T-helper 2 cell (primary cell): ENCODE measurements at regions not wholly inside any gene's neighbourhood (a gene's known extent, or its start where the extent isn't known, plus 50 kb on each side); places are given as distances from the start of the nearest gene placed in this dataset.

Source experiments
- DNase-seq, 5 experiments: peaks; one replicate each; pipeline versions ENCODE4 v3.0.0 to v3.0.0-alpha.2; 2012 to 2022

DNA sequence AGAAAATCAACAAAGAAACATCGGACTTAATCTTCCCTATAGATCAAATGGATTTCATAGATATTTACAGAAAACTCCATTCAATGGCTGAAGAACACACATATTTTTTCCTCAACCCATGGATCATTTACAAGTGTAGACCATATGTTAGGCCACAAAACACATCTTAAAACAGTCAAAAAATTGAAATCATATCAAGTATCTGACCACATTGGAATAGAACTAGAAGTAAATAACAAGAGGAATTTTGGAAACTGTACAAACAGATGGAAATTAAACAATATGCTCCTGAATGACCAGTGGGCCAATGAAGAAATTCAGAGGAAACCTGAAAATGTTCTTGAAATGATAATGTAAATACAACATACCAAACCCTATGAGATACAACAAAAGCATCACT lies 323.1 kb upstream of the GPR149 start:
- no peak for DNase-seq

- DNase-seq, result no peak
Observed at GRCh38 chr3:154749514-154749913, 319.5 kb upstream of the GPR149 start.

DNA sequence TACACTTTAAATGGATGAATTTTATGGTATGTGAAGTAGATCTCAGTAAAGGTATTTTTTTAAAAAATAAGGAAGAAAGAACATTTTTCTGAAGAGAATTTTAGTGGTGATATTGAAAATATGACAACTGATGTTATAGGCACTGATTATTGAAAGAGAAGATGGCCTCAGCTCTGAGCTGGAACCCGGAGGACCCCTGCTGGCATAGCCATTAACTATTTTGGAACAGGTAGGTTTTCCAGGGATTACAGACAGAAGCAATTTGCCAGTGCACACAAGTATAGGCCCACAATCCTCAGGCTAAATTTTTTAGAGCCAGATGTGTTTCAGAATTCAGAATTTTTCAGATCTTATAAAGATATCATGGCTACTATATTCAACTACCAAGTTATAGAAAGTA lies 315.9 kb upstream of the GPR149 start:
- no peak for DNase-seq

DNA sequence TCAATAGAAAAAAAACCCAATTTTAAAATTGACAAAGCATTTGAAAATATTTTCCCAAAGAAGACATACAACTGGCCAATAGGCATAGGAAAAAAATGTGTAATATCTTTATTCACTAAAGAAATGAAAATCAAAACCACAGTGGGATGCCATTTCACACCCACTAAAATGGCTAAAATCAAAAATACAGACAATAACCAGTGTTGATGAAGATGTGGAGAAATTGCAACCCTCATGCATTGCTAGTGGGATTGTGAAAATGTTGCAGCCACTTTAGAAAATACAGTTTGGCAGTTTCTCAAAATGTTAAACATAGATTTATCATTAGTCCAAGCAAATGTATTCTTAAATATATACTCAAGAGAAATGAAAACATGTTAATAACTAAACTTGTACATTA lies 315.1 kb upstream of the GPR149 start:
- no peak for DNase-seq

DNA sequence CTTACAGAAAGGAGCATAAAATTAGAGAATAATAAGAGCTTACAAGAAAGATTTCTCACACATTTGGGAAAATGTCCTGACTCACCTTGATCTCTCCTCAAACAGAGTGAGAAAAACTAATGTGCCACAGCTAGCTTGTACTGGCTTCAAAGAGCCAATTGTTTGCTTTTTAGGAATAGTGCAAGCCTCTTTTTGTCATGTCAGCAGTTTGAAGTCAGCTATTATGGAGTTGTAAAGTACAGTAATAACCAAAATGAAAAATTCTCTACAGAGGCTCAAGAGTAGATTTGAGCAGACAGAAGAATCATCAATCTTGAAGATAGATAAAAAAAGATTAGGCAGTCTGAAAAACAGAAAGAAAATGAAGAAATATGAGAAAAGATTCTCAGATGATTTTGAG lies 313.4 kb upstream of the GPR149 start:
- DNase-seq, result no peak

GRCh38 chr3:154734468-154734867 lies 304.5 kb upstream of the GPR149 start:
- DNase-seq, result no peak

DNA sequence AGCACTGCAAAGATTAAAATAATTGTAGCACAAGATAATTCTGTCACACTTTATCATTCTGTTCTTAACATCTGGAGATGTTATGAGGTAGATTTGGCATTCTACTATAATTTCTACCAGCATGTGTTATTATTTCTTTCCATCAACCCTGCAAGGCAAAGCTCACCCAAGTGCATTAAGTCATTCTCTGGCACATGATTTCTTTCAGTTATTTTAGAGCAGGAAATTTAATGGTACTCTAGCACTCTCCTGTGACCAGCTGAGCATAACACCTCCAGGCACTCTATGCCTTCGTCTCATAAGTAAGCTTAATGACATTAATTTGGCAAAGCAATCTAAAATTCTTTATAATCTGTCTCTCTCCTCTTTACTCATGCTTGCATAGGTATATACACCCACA lies 300.2 kb upstream of the GPR149 start:
- DNase-seq, result no peak

DNA sequence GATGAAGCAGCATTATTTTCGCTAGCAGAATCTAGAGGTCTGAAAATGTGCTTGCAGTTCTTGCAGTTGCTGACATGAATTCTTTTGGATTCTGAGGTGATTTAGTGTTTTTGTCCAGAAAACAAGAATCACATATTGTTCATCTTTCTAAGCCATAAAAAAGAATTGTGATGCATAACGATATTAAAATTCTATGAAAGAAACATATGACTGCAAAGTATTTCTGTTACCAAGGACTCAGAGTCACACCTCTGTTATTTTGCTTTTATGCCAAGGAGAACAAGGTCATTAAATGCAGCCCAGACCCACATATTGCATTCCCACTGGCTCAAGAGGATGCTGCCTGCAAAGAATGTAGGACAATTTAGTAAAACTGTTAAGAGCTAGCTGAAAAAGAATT lies 299.8 kb upstream of the GPR149 start:
- no peak for DNase-seq

DNA sequence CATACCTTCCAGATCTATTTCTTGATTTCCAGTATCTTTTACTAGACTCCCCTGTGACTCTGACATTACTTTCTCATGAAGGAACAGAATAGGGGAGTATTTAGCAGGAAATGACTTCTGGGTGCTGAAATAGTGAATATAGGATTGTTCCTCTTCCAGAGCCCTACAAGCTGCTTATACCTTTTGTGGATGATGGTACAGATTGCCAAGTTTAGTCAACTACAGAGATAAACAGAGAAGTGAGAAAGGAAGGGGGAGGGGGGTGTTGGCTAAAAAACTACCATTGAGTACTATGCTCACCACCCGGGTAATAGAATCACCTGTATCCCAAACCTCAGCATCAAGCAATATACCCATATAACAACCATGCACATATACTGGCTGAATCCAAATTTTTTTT lies 298.3 kb upstream of the GPR149 start:
- DNase-seq, result no peak

DNA sequence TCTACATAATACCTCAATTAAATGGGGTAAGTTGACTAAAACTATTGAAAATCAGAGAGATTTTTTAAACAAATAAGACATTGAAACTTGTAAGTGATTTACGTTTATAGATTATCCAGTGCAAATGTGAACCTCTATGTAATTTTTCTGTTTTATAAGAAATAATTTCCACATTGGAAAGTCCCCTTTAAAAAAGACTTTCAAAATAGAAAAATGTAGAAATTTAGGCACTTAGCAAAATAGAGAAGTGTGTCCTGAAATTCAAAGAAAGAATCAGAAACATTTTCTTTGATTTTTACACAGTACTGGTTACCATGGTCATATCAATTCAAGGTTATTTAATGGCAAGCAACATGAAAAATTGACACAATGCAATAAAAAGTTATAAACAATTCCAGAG lies 290.9 kb upstream of the GPR149 start:
- no peak for DNase-seq

GRCh38 chr3:154718053-154718452 lies 288.1 kb upstream of the GPR149 start:
- no peak for DNase-seq

- no peak for DNase-seq
Observed at GRCh38 chr3:154716170-154716569, 286.2 kb upstream of the GPR149 start.

- DNase-seq, result no peak
Observed at GRCh38 chr3:154708554-154708953, 278.6 kb upstream of the GPR149 start.

DNA sequence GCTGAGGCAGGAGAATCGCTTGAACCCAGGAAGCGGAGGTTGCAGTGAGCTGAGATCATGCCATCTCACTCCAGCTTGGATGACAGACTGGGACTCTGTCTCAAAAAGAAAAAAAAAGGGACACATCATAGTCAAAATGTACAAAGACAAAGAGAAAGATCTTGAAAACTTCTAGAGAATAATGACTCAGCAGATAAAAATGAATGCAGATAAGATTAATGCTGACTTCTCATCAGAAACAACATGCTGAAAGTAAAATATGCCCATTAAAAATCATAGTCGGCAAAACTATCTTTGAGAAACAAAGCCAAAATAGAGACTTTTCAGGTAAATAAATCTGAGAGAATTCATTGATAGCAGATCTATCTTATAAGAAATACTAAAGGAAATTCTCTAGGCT lies 271.1 kb upstream of the GPR149 start:
- DNase-seq, result no peak

DNA sequence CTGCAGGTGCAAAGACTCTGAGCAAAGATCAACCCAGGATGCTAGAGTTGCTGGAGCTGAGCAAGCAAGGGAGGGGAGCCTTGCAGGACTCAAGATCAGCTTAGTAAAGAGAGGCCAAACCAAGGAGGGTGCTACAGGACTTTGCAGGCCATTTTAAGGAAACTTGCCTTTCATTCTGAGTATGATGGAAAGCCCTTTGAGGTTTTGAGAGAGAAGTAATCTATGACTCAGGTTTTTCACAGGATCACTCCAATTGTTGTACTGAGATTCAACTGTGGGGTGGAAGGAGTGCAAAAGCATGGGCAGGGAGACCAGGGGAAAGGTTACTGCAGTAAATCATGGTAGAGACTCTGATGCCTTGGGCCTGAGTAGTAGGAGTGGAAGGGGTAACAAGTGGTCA lies 260.4 kb upstream of the GPR149 start:
- DNase-seq, result no peak

DNA sequence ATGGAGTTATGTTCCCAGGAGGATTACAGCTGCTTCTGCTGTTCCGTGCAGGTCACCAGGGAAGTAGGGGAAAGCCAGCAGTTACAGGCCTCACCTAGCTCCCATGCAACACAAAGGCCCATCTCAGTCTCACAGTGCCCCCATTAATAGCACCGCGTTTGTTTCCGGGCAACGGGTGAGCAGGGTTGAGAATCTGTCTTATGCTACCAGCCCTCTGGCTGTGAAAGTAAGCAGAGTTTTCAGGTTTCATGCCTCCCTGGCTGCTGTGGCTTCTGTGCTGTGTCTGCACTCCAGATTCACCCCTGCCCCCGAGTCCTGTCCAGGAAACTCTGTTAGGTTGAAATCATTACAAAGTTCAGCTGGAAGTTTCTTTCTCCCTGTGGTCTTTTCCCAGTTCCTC lies 254.4 kb upstream of the GPR149 start:
- DNase-seq, result no peak

GRCh38 chr3:154684021-154684420 lies 254.0 kb upstream of the GPR149 start:
- DNase-seq, result no peak

- DNase-seq, result no peak
Observed at GRCh38 chr3:154678041-154678654, 248.2 kb upstream of the GPR149 start.

- no peak for DNase-seq
Observed at GRCh38 chr3:154668835-154669234, 238.8 kb upstream of the GPR149 start.

GRCh38 chr3:154668187-154668586 lies 238.2 kb upstream of the GPR149 start:
- no peak for DNase-seq

- no peak for DNase-seq
Observed at GRCh38 chr3:154666542-154666941, 236.6 kb upstream of the GPR149 start.

GRCh38 chr3:154664714-154665113 lies 234.7 kb upstream of the GPR149 start:
- DNase-seq, result no peak

- no peak for DNase-seq
Observed at GRCh38 chr3:154662851-154663250, 232.9 kb upstream of the GPR149 start.

- DNase-seq, result no peak
Observed at GRCh38 chr3:154660811-154661210, 230.8 kb upstream of the GPR149 start.

DNA sequence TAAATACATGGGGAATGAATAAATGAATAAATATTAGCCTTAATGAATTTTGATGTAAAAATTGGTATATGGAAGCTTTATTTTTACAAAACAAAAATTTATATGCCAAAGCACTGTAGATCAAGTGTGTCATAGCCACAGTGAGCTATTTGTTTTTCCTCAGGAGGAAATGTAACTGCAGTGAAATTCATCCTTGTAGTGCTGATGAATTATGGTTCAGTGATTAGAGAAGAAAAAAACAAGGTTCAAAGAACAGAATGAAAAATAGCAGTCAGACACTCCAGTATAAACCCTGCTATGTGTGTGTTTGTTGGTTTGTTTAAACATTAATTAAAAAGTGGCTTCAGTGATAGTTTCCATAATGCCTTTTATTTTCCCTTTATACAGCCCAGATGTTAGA lies 228.0 kb upstream of the GPR149 start:
- DNase-seq, result no peak

DNA sequence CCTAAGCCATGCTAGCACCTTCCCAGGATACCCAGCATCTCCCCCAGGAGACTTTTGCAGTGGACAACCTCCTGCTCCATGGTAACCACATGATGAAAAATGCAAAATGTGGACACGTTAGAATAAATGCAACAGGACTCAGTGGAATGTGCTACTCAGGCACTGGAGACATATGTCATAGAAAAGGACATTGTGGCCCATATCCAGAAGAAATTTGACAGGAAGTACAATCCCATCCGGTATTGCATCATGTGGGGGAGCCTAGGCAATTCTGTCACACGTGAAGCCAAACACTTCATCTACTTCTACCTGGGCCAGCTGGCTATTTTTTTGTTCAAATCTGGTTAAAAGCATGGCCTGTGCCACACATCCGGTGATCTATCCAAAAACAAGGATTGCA lies 227.2 kb upstream of the GPR149 start:
- no peak for DNase-seq
